GM21515 (cell line): ENCODE measurements at regions not wholly inside any gene's neighbourhood (a gene's known extent, or its start where the extent isn't known, plus 50 kb on each side); places are given as distances from the start of the nearest gene placed in this dataset.

Source experiments
- ATAC-seq: cut with Tn5 transposase; IDR thresholded peaks from one replicate; pipeline ENCODE4 v1.9.1; 2021; ENCODE audit not compliant: unreplicated experiment

- no peak for ATAC-seq
Observed at GRCh38 chr15:100734586-100734985, 132.2 kb downstream of the ASB7 start.

DNA sequence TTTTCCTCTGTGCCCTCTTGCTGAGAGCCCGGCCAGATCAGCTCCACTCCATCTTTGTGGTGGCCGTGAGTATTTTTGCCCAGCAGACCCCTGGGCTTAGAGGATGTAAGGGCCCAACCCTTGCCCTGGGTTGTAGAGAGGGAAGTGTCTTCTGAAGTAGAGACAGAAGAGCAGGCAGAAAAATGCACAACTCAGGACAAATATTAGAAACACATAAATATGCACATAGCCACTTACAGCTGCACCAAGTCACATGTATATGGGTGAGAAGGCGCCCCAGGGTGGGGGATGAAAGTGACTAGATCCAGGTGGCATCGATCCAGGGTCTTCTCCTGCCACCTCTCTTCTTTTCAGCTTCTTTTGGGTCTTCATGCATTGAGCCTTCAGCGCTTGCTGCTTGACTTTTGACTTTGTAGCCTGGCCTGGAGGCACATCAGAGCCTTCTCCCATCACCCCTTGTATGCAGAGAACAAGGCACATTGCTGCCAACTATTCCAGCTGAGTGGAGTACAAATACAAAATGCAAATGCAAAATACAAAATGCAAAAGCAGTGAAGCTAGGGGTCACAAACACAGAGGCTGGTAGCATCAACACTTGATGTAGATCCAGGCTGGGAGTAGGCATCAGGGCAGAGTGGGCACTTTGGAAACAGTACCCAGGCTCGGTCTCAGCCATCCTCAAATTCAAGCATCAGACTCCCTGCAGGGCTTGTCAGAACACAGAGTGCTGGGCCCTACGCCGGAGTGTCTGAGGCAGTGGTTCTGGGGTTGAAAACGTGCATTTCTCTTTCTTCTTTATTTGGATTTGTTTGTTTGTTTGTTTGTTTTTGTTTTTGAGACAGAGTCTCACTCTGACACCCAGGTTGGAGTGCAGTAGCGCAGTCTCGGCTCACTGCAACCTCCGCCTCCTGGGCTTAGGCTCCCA lies 133.0 kb downstream of the ASB7 start:
- no peak for ATAC-seq

DNA sequence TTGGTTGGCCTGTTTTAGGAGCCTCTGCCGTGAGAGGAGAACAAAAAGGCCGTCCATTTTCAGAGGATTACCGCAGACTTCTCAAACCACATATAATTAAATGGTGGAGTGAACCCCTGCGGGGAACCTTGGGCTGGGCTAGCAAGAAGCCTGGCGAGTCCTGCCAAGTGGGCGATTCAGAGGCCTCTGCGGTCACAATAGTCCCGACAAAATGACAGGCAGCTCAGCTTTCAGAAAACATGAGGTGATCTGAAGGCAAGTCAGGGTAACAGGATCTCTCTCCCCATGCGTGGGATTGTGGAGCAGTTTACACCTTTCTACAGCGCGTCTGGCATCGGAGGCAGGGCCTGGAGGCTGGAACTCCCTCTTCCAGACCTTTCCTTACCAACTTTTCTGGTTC lies 134.8 kb downstream of the ASB7 start:
- no peak for ATAC-seq

GRCh38 chr15:100738614-100739013 lies 136.2 kb downstream of the ASB7 start:
- no peak for ATAC-seq

- no peak for ATAC-seq
Observed at GRCh38 chr15:100740138-100740537, 137.7 kb downstream of the ASB7 start.

DNA sequence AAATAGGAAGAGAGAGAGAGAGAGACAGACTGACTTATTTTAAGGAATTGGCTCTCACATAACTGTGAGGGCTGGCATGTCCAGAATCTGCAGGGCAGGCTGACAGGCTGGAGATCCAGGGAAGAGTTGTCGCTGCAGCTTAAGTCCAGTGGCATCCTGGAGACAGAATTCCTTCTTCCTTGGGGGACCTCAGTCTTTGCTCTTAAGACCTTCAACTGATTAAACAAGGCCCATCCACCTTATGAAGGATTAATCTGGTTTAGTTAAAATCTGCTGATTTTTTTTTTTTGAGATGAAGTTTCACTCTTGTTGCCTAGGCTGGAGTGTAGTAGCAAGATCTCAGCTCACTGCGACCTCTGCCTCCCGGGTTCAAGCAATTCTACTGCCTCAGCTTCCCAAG lies 128.0 kb upstream of the ALDH1A3 start:
- no peak for ATAC-seq

DNA sequence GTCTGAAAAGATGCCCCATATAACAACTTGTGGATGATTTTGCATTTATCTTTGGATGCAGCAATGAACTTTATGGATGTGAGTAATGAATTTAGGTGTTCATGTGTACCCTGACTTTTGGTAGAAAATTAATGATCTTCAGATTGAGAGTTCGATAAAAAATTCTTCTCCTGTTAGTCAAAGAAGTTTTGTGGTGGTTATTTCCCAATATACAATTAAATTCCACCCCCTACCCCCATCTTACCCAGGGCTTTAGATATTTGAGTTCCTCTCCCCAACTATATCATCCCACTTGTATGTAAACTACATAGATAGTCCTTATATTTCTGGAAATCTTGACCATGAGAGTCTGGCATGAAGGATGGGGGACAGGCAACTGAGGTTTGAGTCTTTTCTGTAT lies 126.1 kb upstream of the ALDH1A3 start:
- ATAC-seq = no peak

GRCh38 chr15:100757661-100758060 lies 122.0 kb upstream of the ALDH1A3 start:
- ATAC-seq = no peak

GRCh38 chr15:100758555-100758954 lies 121.1 kb upstream of the ALDH1A3 start:
- no peak for ATAC-seq

DNA sequence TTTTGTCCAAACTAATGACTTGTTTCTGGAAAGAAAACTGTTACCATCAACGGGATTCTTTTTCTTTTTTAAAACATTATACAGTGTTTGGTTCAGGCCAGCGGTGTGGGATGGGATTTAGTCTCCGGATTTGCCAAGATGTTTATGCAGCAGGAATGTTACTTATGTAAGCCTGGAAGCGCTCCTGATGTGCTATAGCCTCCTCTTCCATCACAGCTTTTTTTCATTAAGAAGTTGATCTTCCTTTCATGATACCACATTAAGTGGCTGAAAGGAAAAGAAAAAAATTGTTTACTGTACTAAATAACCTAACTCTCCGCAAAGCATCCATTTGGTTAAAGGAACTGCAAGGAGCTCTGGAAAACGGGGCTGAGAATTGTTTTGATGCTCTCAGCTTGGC lies 120.5 kb upstream of the ALDH1A3 start:
- ATAC-seq = no peak

- no peak for ATAC-seq
Observed at GRCh38 chr15:100759698-100760356, 119.8 kb upstream of the ALDH1A3 start.

DNA sequence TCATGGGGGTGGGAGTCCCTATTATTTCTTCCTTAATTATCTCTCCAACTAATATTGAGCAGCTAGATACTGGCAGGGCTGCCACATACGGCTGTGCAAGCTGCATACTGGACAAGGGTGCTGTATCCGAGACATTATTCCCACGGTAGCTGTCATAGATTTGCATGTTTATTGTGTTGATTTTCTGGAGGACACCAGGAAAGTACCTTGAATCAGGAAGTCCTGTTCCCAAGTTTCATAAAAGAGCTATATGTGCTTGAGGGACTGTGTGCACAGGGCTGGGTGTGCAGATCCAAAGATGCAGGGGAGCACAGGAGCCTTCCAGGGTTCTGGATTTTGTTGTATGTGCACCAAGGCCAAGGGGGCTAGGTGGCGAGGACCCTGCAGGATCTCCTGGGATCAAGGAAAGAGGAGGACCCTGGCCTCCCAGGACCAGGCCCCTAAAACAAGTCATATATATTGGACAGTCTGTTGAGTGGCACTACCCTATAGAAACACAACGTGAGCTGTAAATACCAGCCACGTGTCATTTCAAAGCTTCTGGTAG lies 119.2 kb upstream of the ALDH1A3 start:
- no peak for ATAC-seq

DNA sequence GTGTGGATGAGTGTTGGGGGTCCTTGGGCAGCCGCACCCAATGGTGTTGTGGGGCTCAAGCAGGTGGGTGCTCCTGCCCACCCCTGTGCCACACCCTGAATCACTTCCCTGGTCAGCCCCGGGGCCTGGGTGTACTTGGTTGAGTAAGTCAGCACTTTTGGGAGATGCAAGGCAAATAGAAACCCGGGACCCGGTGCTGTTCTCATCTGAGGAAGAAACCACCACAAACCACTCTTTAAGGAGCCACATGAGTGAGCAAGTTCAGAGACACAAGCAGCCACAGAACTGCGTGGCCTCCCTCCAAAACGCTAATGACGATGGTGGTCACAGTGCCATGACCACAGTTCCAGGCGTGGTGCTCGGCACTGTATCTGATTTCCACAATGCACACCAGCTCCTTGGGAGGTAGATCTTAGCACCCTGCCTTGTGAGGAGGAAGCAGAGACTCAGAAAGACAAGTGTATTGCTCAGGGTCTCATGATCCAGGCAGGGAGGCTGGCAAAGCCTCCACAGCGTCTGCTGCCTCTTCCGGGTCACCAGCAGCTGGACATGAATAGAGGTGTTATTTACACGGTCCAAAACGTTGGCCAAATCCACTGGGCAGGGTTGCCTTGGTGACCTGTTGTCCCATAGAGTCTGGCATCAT lies 118.2 kb upstream of the ALDH1A3 start:
- ATAC-seq = no peak

DNA sequence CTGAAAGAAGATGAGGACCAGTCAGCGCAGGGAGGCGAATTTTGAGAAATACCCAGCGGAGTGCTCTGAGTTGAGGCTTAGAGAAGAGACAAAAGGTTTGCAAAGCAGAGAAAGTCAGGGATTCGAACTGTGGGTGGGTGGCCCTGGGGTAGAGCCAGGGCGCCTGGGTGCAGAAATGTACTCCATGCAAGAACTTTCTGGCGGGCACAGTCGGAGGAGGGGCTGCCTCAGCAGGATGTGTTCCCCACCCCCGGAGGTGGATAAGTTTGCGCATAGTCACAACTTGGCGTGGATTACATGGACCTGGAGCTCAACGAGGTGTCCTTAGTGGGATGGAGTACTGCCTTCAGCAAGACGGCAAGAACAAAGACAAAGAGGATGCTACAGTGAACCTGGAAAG lies 117.3 kb upstream of the ALDH1A3 start:
- no peak for ATAC-seq

DNA sequence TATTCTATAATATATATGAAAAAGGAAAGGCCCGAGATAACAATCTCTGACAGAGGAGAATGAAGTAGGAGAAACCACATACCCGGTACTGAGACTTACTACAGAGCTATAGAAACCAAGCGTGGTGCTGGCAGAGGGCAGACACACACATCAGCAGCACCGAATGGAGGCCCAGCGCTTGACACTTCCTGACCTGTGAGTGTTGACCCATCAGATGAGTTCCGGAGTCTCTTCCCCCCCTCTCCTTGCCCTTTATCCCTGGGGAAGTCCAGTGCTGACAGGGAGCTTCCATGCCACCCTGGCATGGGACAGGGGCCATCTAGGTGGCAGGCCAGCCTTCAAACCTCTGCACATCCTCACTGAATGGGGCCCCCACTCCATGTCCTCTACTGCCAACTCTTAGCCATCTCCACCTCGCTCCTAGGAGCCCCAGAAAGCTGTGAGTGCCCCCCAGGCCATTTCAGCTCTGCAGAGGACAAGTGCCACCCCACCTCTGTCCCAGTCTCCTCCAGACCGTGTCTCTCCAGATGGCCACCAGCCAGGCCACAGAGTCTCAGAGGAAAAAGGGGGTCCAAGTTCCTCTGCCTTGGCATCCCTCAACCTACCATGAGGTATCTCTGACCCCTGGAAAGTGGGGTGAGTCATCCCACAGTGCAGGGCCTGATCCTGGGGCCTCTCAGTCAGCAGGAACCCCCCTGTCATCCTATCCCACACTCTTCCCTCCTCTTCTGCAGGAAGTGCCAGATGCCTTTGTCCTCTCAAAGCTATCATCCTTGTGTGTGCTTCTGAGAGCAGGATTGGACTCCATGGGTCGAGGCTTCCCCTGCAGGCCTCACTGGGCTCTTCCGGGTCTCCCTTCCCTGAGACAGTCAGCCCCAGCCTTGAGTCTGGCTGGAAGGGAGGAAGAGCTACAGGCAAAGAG lies 116.5 kb upstream of the ALDH1A3 start:
- no peak for ATAC-seq

- no peak for ATAC-seq
Observed at GRCh38 chr15:100763835-100764750, 115.5 kb upstream of the ALDH1A3 start.

- ATAC-seq = no peak
Observed at GRCh38 chr15:100764778-100765466, 114.7 kb upstream of the ALDH1A3 start.

DNA sequence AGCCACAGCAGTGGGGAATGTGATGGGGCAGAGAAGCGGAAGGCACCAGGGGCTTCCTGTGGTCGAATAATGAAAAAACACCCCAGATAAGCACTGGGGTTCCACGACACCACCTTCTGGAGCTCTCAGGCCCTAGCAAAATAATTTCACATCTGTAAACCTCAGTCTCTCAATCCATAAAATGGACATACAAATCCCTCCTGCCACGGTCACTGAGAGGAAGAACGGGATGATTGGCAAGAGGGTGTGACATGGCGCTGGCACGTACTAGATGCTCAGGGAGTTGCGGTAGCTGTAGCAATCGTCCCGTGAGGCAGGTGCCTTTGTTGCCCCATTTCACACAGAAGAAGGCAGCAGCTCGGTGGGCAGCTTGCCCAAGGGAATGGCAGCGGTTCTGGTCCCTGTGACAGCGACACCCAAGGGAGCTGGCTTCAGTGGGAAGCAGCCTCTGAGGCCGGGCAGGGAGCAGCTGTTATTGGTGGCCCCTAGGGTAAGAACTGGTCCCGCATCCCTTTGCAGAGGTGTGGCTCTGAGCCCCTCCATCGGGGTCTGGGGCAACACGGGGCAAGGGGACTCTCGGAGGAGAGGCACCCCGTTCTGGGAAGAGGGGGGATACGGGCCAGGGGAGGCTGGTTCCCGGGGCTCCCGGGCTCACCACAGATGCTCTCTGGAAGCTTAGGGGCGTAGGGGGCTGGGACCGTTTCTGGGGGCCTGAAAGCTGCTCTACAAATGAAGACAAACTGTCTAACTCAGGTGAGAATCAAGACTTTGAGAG lies 114.0 kb upstream of the ALDH1A3 start:
- no peak for ATAC-seq
